ENCODE measurements at regions not wholly inside any gene's neighbourhood (a gene's known extent, or its start where the extent isn't known, plus 50 kb on each side); places are given as distances from the start of the nearest gene placed in this dataset.

- Histone ChIP-seq H3K27me3 (ENCODE audit: insufficient read depth) (no peaks in the 10 kb centered on the region), H3K9me3 (no peaks in the 10 kb centered on the region), H3K4me3 (ENCODE audit: low read depth in 2 of 2, low read length in 1 of 2) (no peak overlapping the region), H3K9ac (no peak overlapping the region), H3K27ac (ENCODE audit: low read depth in 2 of 2, low read length in 1 of 2) (no peak overlapping the region), H3F3A (replicated peaks; ENCODE audit: insufficient read depth) (no peaks in the 10 kb centered on the region), H4K20me1 (ENCODE audit: insufficient read depth) (no peaks in the 10 kb centered on the region), H3K79me2 (ENCODE audit: insufficient read depth) (no peaks in the 10 kb centered on the region), H3K4me2 (no peak overlapping the region), H3K36me3 (replicated peaks in 1 of 2; ENCODE audit: control insufficient read depth in 1 of 2, insufficient read depth in 2 of 2, low read length in 1 of 2) (no peaks in the 10 kb centered on the region), H3K9me2 (no peaks in the 10 kb centered on the region), H2AFZ (ENCODE audit: low read depth) (no peak overlapping the region), H3K4me1 (ENCODE audit: control insufficient read depth in 1 of 2, insufficient read depth in 2 of 2, low read depth in 1 of 2, low read length in 1 of 2) (peaks cover 0 to 5% of the 10 kb centered on the region in 2 experiments; a peak in 1 of 4 replicates)
- POLR2A ChIA-PET, result no interaction called here
- no peak for DNase-seq
- TF ChIP-seq TEAD4 (IDR thresholded peaks at IDR 0.05; ENCODE audit: borderline replicate concordance, insufficient read depth) (no peak), RCOR1 (IDR thresholded peaks at IDR 0.05; ENCODE audit: low read length) (no peak), FOXJ3 (CRISPR knock-in tag; IDR thresholded peaks at IDR 0.05) (no peak), SIN3A (IDR thresholded peaks at IDR 0.05; ENCODE audit: borderline replicate concordance, low read depth, low read length) (no peak), ZBTB33 (IDR thresholded peaks at IDR 0.05; ENCODE audit: borderline replicate concordance, low read depth) (no peak), RXRA (IDR thresholded peaks at IDR 0.05; ENCODE audit: borderline replicate concordance, low read depth) (no peak), CHD2 (IDR thresholded peaks at IDR 0.05; ENCODE audit: low read length, partially characterized antibody) (no peak), NRF1 (IDR thresholded peaks at IDR 0.05; ENCODE audit: low read depth, low read length) (no peak), IRF3 (IDR thresholded peaks at IDR 0.05; ENCODE audit: low read depth, low read length) (no peak), PBX3 (IDR thresholded peaks at IDR 0.05) (no peak), MAX (IDR thresholded peaks at IDR 0.05; ENCODE audit: low read depth) (no peak)
- CTCF ChIA-PET, result interaction anchor here (0.6 kb wide), 1 partner anchor 120 kb away, joined by 3 read pairs; no protein-coding TSS in a partner anchor
Measured at GRCh38 chr5:68755293-68755692, 338.5 kb upstream of the SLC30A5 start.

- H3F3A ChIP-seq (replicated peaks; ENCODE audit: insufficient read depth), result no peaks in the 10 kb centered on the region
- DNase-seq, result no peak
- no peak for TF ChIP-seq MAX (IDR thresholded peaks at IDR 0.05; ENCODE audit: low read depth)
- TF ChIP-seq POLR2AphosphoS5 (IDR thresholded peaks at IDR 0.05; ENCODE audit: low read depth, low read length), result no peak
- no peak for TF ChIP-seq TCF12 (IDR thresholded peaks at IDR 0.05)
- TF ChIP-seq ZBTB33 (IDR thresholded peaks at IDR 0.05; ENCODE audit: borderline replicate concordance, low read depth), result no peak
- TF ChIP-seq PBX3 (IDR thresholded peaks at IDR 0.05), result no peak
- TF ChIP-seq CTCF (IDR thresholded peaks at IDR 0.05), result no peak
- TF ChIP-seq MXI1 (IDR thresholded peaks at IDR 0.05; ENCODE audit: low read depth, low read length), result no peak
- no peak for TF ChIP-seq RXRA (IDR thresholded peaks at IDR 0.05; ENCODE audit: borderline replicate concordance, low read depth)
- TF ChIP-seq MEF2A (IDR thresholded peaks at IDR 0.05; ENCODE audit: borderline replicate concordance, low read depth), result no peak
- no peak for TF ChIP-seq NFIC (IDR thresholded peaks at IDR 0.05; ENCODE audit: borderline replicate concordance)
- no peak for TF ChIP-seq GATA2 (CRISPR knock-in tag; IDR thresholded peaks at IDR 0.05)
Measured at GRCh38 chr5:68757006-68757405, 336.8 kb upstream of the SLC30A5 start.

More at GRCh38 chr5:68757006-68757405, 336.8 kb upstream of the SLC30A5 start:
- no peaks in the 10 kb centered on the region for H3K36me3 ChIP-seq (replicated peaks in 1 of 2; ENCODE audit: control insufficient read depth in 1 of 2, insufficient read depth in 2 of 2, low read length in 1 of 2)
- no peaks in the 10 kb centered on the region for H3K9me2 ChIP-seq
- H2AFZ ChIP-seq (ENCODE audit: low read depth), result no peak overlapping the region
- no peaks in the 10 kb centered on the region for H3K9me3 ChIP-seq
- POLR2A ChIA-PET, result no interaction called here
- H3K4me1 ChIP-seq (ENCODE audit: control insufficient read depth in 1 of 2, insufficient read depth in 2 of 2, low read depth in 1 of 2, low read length in 1 of 2), result peaks cover 0 to 5% of the 10 kb centered on the region in 2 experiments; a peak in 1 of 4 replicates
- 5% methylated on average over 1 of the region's 1 CpG for WGBS (ENCODE audit: low lambda C conversion rate)
- H3K27me3 ChIP-seq (ENCODE audit: insufficient read depth), result no peaks in the 10 kb centered on the region
- no peaks in the 10 kb centered on the region for H4K20me1 ChIP-seq (ENCODE audit: insufficient read depth)
- no peaks in the 10 kb centered on the region for H3K79me2 ChIP-seq (ENCODE audit: insufficient read depth)
- H3K4me2 ChIP-seq, result no peak overlapping the region
- no peak overlapping the region for H3K27ac ChIP-seq (ENCODE audit: low read depth in 2 of 2, low read length in 1 of 2)
- H3K9ac ChIP-seq, result no peak overlapping the region
- CTCF ChIA-PET, result no interaction called here
- no peak overlapping the region for H3K4me3 ChIP-seq (ENCODE audit: low read depth in 2 of 2, low read length in 1 of 2)
